Vagina (tissue), 2 donors: ENCODE measurements at regions not wholly inside any gene's neighbourhood (a gene's known extent, or its start where the extent isn't known, plus 50 kb on each side); places are given as distances from the start of the nearest gene placed in this dataset. TPM values are rescaled to one million over a fixed set of nuclear protein-coding genes. Genes with fewer than 3 reads are reported as not detected.

ENCODE experiments used
- DNase-seq, 2 donors: peaks; one replicate each; pipeline ENCODE4 v3.0.0-alpha.2; 2017; ENCODE audit errors: extremely low spot score in 2 of 2
- H3K27ac ChIP-seq: fragments of 200-600 bp; sonication (generic); one replicate; pipeline ENCODE4 v1.5.1; 2019
- H3K27me3 ChIP-seq: fragments of 200-600 bp; sonication (generic); one replicate; pipeline ENCODE4 v1.5.1; 2019
- H3K36me3 ChIP-seq, 2 donors: fragments of 200-600 bp; sonication (generic); one replicate each; pipeline ENCODE4 v1.5.1; 2017 to 2019
- H3K4me1 ChIP-seq: fragments of 200-600 bp; sonication (generic); one replicate; pipeline ENCODE4 v1.5.1; 2019
- H3K4me3 ChIP-seq, 2 donors: fragments of 200-600 bp; sonication (generic); 1 replicate in 1 of 2; 2 replicates in 1 of 2; pipeline ENCODE4 v1.5.1; 2016 to 2019
- H3K9me3 ChIP-seq: fragments of 200-600 bp; sonication (generic); one replicate; pipeline ENCODE4 v1.5.1; 2019
- POLR2A ChIP-seq, 2 donors: fragments of 450-650 bp; IDR thresholded peaks; one replicate each; pipeline ENCODE4 v1.6.1; 2017; ENCODE audit warnings: antibody characterized with exemption in 2 of 2, mild to moderate bottlenecking in 2 of 2, moderate library complexity in 2 of 2
- POLR2AphosphoS5 ChIP-seq, 2 donors: sonication (generic); formaldehyde crosslinking; IDR thresholded peaks; one replicate each; pipeline ENCODE4 v1.9.0; 2017; ENCODE audit warnings: antibody characterized with exemption in 2 of 2, mild to moderate bottlenecking in 2 of 2, low read depth in 1 of 2; ENCODE audit not compliant: insufficient read depth in 1 of 2
- intact Hi-C: fragments of 100-400 bp; cut with DNase I; formaldehyde crosslinking; loops from one replicate; pipeline ENCODE4 v1.15.1; 2023
- small RNA-seq: library from RNA; depleted of rRNA; stranded (forward); fragments of <200 nt; gene quantifications from one replicate; pipeline ENCODE3, GENCODE V24; 2016
- TF ChIP-seq, protein P1 (sequence below), 3 experiments: fragments of 450-650 bp in 2 of 3; fragments of 200-600 bp in 1 of 3; sonication (generic) in 1 of 3; IDR thresholded peaks; one replicate each; pipeline ENCODE4 v1.5.1; 2017 to 2019; ENCODE audit warnings: antibody characterized with exemption in 3 of 3, mild to moderate bottlenecking in 2 of 3, moderate library complexity in 2 of 3

DNA sequence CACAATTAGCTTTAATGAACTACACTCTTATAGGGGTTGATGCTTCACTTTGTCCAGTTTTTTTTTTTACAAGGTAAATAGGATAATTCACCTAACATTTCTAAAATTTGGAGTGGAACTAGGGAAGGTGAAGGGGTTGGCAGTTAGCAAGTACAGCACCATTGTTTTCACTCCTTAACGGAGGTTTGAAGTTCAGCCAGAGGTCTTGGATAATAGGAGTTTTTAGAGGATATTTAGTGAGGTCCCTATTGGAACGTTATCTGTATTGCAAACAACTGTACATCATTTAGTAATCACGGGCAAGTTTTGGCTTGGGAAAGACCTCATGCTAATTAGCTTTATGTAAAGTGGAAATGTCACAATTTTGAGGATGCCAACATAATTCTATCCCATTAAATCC lies 52.3 kb upstream of the TBX18 start:
- TF ChIP-seq, protein P1, sequence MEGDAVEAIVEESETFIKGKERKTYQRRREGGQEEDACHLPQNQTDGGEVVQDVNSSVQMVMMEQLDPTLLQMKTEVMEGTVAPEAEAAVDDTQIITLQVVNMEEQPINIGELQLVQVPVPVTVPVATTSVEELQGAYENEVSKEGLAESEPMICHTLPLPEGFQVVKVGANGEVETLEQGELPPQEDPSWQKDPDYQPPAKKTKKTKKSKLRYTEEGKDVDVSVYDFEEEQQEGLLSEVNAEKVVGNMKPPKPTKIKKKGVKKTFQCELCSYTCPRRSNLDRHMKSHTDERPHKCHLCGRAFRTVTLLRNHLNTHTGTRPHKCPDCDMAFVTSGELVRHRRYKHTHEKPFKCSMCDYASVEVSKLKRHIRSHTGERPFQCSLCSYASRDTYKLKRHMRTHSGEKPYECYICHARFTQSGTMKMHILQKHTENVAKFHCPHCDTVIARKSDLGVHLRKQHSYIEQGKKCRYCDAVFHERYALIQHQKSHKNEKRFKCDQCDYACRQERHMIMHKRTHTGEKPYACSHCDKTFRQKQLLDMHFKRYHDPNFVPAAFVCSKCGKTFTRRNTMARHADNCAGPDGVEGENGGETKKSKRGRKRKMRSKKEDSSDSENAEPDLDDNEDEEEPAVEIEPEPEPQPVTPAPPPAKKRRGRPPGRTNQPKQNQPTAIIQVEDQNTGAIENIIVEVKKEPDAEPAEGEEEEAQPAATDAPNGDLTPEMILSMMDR (IDR thresholded peaks at IDR 0.05) = no peak
- TF ChIP-seq POLR2A (IDR thresholded peaks at IDR 0.05) (no peak), POLR2AphosphoS5 (IDR thresholded peaks at IDR 0.05; ENCODE audit: insufficient read depth in 1 of 2, low read depth in 1 of 2) (no peak)
- Histone ChIP-seq H3K27me3 (no peaks in the 10 kb centered on the region), H3K9me3 (no peaks in the 10 kb centered on the region), H3K27ac (no peak overlapping the region), H3K4me1 (no peaks in the 10 kb centered on the region), H3K36me3 (no peaks in the 10 kb centered on the region), H3K4me3 (no peak overlapping the region)
- intact Hi-C loops = no loop called here
- DNase-seq = no peak

DNA sequence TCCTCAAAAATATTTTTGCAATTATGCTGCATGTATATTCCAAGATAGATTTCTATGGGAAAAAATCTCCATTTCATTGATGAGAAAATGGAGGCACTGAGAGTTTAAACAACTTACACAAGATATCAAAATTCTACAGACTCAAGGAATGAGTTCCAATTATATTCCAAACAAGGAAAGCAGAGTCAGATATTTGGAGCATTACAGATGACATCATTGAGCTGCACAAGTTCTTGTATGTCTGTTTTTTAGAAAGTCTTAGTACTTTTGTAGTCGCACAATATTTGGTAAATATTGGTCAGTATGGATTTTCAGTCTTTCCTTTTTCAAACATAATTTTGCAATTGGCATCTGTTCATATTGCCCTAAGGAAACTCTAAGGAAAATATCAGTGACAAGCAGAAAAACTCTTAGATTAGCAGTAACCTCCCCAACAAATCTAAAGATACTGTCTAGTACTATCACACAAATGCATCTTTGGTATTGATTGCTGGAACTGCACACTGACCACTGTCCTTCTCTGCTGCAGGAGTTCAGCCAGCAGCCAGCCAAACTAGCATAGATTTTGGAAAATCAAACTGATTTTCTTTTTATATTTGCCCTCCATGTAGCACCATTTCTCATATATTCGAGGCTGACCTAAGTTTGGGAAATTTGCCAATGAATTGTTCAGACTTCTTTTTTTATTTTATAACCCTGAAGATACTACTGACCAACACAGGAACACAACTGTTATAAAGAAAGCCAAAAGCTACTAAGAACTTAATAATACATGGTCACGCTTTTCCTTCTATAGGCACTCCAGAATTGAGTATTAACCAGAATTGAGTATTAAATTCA lies 51.7 kb upstream of the TBX18 start:
- TF ChIP-seq, protein P1 (IDR thresholded peaks at IDR 0.05) = no peak
- TF ChIP-seq POLR2AphosphoS5 (IDR thresholded peaks at IDR 0.05; ENCODE audit: insufficient read depth in 1 of 2, low read depth in 1 of 2) = no peak
- no peak for TF ChIP-seq POLR2A (IDR thresholded peaks at IDR 0.05)
- Histone ChIP-seq H3K27ac (no peak overlapping the region), H3K4me1 (no peaks in the 10 kb centered on the region), H3K27me3 (no peaks in the 10 kb centered on the region), H3K36me3 (no peaks in the 10 kb centered on the region), H3K4me3 (no peak overlapping the region), H3K9me3 (no peaks in the 10 kb centered on the region)
- no peak for DNase-seq
- intact Hi-C loops = no loop called here

Small RNA genes in the stretch of these regions (small RNA-seq; reads per million reads assigned to genes)
- gene AL109941.1 = not detected
